HG03159 (cell line): ENCODE measurements at regions not wholly inside any gene's neighbourhood (a gene's known extent, or its start where the extent isn't known, plus 50 kb on each side); places are given as distances from the start of the nearest gene placed in this dataset.

Experiments
- ATAC-seq: cut with Tn5 transposase; IDR thresholded peaks from one replicate; pipeline ENCODE4 v1.9.1; 2021; ENCODE audit warnings: mild to moderate bottlenecking, moderate library complexity; ENCODE audit not compliant: unreplicated experiment

DNA sequence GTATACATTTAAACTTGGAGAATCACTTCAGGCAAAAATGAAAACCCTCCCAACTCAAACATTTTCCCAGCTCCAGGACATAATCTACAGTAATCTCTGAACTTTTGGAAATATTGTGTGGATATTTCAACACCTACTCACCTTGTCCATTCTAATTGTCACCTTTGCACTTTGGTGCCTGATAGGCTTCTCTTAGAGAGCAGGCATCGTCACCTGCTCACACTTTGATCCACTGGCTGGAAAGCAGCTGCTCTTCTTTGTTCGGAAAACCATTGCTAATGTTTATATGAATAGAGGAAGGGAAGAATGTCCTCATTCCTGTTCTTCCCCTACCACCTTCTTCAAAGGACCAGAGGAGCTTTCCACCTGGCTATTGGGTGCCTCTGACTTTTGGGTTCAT lies 411.2 kb downstream of the FGF9 start:
- no peak for ATAC-seq

DNA sequence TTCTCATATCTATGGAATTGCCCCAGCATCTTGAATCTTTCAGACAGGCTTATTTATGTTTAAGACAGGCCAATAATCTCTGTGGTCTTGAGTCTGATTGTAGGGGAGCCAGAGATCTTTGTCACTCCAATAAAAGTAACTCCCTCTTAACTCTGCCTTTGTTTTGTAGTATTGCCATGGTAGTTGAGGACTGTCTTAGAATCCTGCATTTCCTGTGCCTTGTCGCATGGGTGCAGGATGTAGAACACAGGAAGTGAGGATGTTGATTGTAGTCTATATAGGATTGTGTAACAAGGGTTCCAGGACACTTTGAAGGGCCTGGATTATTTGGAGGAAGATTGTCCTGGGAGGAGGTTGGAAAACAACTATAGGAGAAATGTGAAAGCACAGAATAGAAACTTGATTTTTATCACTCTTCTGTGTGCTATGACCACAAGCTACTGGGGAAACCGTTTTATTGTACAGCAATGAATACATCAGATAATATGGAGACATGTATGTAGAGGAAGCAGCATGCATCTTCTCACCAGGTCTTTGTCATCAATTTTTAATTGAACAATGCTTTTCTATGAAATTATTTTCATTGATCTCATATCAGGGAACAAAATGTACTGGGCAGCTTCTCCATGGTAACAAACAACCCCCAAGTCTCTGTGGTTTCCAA lies 411.7 kb downstream of the FGF9 start:
- no peak for ATAC-seq

DNA sequence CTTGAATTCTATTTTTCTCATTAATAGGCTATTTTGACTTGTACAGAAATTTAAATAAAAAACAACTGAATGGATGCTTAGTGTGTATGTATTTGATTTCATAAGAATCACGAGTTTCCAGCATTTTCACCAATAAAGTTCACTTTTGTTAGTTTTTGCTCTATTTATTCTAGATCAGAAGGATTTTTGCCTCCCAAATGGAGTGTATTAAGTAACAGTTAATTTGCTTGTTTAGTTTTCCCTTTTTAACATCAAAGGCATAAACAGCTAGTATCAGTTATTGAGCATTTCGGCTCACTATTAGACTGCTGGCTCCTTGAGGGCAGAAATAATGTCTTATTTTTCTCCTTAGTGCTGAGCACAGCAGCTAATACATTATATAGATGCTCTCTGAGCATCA lies 414.1 kb downstream of the FGF9 start:
- no peak for ATAC-seq

DNA sequence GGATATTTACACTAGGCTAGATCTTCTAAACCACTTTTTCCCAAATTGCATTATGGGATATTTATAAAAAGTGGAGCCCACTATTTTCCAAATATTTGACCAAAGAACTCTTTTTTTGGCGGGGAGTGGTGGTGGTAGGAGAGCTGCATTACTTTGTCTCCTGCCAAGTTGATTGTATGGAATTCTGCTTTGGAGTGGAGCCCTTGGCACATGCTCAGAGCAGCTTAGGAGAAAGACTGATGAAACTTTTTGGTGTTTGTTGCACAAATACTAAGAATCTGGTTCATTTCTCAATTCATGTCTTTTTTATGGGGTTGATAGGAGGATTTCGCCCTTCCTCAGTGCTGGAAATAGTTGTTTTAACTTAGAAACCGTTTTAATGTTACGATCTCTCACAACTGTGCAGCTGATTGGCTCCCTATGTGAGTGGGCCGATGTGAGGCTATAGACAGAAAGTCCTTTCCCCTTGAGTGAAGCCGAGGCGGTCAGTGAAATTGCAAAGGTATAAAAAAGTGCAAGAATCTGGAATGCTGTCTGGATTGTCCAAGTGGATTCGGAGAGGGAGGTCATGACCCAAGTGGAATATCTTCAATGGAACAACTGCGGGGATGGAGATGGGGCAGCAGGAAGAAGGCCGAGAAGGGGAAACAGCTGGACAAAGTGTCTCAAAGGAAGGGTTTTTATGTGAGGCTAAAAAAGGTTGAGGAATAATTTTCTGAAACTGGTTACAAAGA lies 415.9 kb downstream of the FGF9 start:
- ATAC-seq: no peak

DNA sequence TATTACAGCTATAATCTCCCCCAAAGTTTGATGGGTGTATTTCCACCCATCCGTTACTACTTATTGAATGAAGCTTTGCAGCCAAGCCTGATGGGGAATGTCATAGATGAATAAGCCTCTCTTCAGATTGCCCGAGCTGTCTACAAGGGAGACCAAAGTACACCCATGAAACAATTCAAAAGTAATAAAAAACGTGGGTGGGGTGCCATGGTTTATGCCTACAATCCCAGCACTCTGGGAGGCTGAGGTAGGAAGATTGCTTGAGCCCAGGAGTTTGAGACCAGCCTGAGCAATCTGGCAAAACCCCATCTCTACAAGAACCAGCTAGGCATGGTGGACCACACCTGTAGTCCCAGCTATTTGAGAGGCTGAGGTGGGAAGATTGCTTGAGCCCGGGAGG lies 419.2 kb downstream of the FGF9 start:
- no peak for ATAC-seq

DNA sequence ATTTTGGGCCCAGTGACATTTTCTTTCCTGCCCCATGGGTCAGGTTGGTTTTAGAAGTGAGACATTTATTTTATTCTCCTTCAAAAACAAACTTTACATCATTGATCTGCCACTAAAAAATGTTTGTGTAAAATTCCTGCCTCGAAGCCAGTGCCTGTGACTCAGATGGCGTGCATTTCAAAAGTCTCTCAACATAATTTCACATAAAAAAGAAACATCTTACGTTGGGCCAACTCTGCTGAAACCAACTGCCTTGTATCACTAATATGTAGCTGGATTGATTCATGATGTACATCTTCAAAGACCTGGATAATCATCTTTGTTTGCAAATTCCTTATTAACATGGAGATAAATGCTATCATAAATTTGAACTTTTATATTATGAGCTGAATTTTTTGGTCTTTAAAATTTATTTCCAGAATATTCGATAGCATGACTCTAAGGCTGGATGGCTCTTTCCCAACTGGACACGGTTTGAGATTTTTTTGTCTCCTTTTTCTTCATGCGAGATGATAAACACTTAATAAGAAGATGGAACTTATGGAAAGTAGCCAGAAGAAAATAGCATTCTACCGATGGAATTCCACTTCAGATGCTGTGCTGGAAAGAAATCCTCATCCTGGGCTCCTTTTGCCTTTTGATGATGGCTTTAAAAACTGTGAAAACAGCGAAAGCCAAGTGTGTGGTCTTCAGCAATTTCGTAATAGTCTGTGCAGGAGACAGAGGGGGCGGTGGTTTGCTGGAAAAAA lies 420.5 kb downstream of the FGF9 start:
- ATAC-seq: no peak

DNA sequence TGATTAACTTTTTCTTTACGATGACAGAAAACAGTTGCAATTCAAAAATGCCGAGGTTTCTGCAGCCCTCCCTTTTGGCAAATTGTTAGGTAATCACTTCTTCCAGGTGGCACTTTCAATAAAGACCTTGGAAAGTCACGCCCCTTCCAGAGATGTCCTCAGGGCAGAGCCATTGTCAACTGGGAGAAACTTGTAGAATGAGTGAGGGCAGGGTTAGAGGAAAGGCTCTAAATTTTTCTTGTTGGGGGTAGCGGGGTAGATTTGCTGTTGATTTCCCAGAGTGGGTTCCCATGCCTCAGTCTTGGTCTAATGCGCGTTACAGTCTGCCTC lies 421.1 kb downstream of the FGF9 start:
- ATAC-seq: no peak

DNA sequence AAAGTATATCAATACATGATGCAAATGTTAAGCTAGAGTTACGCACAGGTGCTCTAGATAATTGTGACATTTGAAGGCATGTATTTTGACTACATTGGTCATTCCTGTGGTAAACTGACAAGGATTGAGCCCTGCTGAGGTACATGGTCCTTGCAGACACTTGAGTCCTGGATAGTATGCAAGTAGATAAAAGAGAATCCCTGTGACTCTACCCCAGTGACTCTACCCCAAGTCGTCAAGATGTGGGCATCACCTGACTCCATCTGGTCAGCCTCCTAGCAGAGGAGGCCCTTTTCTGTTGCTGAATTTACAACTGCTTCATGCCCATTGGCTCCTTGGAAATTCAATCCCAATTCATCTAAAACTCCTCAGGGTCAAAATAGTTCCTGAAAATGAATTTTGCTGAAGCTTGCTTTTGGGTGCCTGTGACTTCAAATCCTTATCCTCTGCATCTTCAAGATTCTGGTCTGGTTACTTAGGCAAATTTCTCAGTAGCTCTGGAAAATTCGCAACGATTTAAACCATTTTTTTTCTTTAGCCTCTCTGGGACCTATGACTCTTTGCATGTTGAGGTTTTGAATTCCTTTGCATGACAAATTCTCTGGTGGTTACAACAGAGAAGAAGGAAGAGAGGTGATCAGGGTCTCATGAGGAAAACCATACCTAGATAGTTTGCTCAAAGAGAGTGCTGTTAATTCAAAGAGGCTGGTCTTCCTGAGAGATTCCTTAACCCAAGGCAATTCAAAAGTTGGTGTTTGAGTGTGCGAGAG lies 422.1 kb downstream of the FGF9 start:
- no peak for ATAC-seq

DNA sequence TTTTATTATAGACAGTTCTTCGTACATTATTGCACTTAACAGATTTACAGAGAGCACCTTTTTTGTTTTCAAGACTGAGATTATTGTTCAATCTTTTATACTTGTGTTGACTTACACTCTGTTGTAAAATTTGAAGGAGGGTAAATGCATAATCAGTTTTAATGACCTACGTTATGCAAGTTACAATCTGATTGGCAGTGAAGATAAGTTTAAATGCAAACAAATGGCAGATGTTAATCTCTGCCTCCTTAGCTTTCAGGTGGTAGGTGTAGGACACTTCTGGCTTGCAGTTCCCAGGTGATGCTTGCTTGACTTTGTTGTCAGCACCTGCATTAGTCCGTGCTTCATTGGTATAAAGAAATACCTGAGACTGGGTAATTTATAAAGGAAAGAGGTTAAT lies 424.9 kb downstream of the FGF9 start:
- no peak for ATAC-seq

DNA sequence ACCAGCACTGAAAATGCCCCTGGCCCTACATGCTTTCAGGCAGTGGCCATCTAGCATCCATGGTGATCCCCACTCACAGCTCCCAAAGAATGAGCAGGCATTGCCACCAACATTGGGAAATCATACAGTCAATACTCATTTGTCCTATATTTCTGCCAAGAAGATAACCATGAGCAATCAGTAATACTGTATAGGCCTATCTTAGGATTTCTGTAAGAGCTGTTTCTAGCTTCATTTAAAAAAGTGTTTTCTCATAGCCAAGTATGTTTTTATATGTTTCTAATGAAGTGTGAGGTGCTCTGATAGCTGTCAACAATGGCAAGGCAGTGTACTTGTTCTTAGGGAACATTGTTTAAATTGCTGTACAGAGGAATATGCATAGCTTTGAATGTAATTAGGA lies 428.7 kb downstream of the FGF9 start:
- ATAC-seq: no peak

DNA sequence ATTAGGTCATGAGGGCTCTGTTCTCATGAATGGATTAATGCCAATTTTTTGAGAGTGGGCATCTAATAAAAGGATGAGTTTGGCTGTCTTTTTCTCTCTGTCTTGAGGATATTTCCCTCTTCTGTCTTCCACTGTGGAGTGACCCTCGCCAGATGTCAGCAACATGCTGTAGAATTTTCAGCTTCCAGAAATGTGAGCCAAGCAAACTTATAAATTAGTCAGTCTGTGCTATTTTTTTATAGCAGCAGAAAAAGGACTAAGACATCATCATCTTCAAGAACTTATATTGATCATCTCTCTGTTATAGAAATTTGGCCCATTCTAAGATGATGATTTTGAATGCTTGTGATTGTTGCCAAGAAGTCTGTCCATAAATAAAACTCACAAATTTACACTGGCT lies 431.4 kb downstream of the FGF9 start:
- ATAC-seq: no peak

DNA sequence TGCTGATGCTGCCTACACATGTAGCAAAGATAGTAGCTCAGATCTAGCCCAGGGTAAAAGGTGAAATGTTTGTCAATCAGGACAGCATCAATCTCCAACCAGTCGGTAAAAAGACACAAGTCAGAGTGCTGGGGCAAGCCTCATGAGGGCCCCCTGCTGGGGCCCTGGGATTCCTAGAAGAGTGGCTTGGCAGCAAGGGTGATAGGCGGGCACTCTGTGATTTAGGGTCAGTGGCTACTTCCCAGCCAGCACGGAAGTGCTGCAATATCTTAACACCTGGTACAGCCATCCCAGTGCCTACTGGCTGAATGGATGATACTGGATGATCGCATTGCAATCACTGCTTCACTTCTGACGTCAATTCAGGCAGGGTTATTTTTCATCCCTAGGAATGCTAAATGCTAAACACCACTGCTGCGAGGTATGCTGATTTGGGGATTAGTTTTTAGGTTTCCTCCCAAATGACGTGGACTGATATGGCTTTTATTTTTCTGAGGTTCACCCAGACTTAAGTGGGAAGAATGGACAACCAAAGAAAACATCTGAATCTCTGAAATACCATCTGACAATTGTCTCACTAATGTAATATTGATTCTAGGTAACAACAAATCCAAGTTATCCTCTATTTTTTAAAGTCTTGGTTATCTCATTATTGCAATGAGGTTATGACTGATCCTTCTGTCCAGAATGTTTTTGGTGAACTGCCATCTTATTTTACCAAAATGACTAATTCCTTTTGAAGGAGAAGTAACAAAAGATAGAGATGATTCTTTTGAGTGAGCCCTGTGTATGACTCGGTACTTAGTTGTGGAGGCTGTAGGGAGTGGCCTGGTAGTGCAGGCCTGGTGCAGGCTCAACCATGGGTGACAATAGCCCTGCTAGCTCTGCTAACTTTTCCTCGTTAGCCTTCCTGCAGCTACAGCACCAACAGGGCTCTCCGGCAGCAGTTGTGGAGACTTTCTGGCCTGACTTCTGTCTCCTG lies 432.5 kb downstream of the FGF9 start:
- no peak for ATAC-seq

DNA sequence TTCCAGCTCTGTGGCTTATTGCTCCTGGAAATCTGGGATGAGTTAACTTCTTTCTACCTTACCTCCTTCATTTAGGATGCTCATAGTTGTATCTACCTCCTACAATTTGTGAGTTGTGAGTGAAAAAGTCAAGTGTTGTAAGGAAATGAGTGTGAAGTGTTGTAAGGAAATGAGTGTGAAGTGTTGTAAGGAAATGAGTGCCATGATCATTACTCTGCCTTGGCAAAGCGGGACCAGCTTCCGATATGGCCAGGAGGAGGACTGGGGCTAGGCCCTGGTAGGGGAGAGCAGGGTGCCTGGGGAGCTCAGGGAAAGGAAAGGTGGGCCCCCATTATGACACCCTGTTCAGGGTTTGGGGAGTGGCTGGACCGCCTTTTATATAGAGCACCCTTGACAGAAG lies 435.2 kb downstream of the FGF9 start:
- no peak for ATAC-seq

DNA sequence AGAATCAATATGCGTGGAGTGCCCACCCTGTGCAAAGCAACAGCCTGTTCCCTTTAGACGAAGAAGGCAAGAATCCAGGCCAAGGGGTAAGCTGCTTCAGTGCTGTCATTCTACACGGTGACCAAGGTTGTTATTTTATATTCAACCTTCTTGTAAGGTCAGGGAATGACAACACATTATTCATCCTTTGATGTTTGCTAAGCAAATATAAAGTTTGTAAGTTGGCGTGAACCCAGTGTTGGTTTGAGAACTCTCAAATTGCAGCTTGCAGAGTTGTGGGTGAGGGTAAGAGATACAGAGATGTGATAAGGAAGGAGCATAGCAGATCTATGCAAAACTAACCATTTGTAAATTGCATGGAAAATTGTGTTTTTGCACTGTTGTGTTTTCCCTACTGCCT lies 436.7 kb downstream of the FGF9 start:
- no peak for ATAC-seq

DNA sequence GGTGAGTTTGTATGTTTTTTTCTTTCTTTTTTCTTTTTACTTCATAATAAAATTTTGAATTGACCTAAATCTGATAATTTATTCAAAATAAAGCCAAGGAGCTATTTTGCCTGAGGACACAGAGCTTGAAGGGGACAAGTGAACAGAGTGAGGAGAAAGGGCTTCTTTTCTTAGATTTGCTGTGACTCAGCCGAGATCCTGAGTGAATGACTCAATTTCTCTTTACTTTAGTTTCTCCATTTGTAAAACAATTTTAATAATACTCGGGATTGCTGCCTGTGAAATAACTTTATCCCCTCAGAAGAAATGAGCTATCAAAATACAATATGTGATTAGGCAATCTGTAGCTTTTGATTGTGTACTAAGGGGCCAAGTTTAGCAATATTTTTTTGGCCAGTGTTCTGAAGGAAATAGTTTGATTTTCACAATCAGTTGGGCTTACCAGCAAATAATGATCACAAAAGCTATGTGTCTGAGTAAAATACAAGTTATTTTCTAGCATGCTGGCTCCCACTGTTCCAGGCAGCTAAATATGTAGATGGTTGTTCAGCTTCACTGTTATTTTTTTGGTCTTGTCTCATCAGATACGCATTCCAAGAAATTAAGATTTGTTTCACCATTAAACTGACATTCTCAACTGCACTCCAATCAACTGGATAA lies 437.5 kb downstream of the FGF9 start:
- ATAC-seq: no peak

DNA sequence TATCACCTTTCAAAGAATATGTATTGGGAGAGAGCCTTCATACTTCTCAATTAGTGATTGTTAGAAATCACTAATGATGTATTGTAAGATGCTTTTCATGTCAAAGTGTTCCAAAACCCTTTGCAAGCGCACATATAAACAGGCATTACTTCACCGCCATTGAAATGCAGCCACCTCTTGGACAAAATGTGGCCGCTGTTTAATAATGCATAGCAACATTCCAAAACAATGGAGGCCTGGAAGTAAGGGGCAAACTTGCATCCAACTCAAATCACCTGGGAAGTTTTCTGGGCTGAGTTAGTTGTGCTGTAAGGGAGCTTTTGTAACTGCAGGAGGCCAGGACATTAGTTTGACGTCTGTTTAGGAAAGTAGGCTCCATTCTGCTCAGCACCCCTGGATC lies 438.1 kb downstream of the FGF9 start:
- ATAC-seq: no peak

DNA sequence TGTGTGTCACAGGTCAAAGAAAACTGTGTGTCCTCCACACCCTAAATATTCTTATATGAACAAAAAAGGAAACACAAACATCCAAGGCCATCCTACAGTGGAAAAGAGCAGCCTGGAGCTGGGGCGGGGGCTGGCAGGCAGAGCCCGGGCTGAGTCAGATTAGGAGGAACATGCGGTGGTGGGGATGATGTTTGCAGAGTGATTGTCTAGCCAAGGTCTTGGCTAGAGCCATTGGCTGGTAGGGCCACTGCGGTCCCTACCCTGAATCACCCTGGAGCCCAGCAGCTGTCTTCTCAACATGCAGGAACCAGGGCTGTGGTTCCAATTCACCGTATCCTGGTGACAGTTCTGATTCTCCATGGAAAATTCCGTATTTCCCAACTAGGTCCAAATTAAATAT lies 439.5 kb downstream of the FGF9 start:
- ATAC-seq: no peak

DNA sequence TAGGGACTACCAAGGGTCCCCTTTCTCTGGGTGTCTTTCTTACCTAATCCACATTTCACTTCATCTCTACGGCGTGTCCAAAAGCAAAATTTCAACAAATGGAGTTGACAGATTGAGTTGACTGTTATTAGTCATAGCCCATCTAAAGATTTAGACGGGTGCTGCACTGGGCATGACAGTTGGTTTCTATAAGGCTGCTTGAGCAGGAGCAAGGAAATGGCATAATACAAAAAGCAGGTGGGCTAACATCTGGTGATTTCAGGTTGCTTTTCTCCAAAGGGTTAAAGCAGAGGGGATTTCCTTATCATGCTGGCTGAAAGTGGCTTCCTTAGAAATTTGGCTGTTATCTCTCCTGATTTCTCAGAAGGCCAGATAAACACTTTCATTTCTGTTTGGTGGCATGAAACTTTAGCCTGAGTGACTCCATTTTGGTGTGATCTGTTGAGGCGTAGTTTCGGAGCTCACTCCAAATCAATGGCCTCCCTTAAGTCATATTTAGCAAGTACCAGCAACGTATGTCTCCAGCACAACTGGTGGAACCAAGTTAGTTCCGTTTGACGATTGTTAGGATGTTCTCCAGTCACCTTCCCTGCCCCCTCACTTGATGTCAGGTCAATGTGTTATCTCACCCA lies 440.4 kb downstream of the FGF9 start:
- ATAC-seq: no peak

DNA sequence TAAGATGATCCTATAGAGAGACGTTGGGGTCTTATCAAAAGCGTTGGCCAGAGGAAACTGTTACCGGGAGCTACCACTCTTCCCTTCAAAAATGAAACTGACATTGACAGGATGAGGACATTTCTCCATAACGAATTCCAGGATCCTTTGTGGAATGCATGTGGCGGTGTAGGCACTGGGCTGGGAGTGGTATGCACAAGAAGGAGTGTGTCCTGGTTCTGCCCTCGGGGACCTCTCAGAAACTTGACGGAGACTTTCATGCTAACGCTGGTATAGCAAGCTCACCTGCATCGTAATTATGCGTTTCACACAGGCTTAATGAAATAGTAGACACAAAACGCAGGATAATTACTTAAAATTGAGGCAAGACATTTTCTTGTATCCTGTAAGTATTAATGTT lies 441.1 kb downstream of the FGF9 start:
- ATAC-seq: no peak
